Esophagus mucosa (tissue), 1 donor: ENCODE measurements at regions not wholly inside any gene's neighbourhood (a gene's known extent, or its start where the extent isn't known, plus 50 kb on each side); places are given as distances from the start of the nearest gene placed in this dataset.

Source experiments
- ATAC-seq: fragments of 200-7000 bp; cut with Tn5 transposase; one replicate; pipeline ENCODE4 v1.9.1; 2020
- donor health status: DM: yes; HTN: yes; CAD: no.

DNA sequence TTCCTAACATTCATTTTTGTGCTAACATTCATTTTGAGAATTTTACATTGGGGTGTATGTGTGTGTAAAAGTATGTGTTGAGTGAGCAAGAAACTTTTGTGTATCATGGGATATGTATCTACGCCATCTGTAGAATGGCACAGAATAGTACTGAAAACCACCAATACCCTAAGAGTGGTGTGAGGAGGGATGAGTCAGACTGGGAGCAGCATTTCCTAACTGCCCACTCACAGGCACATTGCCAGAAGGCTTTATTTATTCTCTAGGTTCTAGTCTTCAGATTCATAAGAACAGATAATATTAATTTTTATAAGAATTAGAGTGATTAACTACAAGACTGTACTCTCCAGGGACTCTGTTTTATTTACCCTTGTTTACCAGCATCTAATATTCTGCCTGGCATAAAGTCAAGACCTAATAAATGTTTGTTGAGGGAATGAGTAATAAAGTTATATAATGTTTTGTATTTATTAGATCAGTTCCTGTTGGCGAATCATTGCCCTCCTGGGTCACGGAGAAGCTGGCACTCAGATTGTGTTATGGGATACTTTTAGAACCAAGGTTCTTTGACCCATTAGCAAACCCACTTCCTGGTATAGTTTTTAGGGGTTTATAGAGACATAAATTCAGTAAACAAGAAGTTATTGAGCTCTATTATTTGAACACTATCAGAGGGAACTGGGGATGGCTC, 159.1 kb upstream of the PPP2R2B start:
- ATAC-seq, result no peak

DNA sequence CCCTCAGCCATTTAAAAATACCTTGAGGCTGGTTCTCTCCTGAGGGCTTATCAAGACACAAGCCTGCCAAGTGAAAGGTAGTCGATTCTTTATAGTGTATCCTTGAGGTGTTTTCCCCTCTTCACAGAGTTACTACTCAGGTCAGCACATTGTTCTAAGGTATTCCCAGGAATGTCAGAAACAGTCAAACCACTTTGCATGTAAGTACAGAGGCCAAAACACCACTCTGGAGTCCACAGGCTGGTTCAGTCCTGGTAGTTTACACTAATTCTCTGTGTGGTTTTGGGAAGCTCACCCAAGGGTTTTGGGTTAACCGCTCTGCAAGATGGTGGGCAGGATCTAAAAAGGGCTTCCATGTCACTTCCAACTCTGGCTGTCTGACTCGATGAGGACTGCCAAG, 162.3 kb upstream of the PPP2R2B start:
- ATAC-seq, result no peak

DNA sequence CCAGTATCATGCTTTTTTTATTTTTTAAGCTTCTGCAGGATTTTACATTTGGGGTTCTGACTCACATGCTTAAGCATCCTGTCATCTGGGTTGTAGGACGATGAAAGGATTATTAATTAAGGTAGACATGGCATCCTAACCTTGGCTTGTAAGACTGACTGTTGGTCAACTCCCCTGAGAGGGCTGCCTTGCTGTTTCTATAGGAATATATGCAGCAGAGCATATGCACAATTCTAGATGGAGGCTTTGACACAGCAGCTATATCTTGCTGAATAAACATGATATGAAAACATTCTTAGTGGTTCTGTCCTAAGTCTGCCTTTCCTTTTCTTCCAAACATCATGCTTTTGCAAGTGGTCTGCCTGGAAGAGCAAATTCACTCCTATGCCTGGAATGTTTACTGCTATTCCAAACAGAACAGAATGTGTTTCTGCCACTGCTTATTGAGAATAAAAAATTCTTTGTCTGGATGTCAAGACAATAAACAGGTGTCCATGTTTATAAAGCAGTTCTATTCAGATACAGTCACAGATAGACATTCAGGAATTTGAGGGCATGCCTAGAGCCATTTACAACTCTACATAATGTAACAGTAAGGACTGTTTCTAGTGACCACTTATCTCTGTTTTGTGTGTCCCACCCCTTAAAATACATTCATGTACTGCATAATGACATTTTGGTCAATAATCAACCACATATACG, 166.2 kb upstream of the PPP2R2B start:
- ATAC-seq, result no peak

DNA sequence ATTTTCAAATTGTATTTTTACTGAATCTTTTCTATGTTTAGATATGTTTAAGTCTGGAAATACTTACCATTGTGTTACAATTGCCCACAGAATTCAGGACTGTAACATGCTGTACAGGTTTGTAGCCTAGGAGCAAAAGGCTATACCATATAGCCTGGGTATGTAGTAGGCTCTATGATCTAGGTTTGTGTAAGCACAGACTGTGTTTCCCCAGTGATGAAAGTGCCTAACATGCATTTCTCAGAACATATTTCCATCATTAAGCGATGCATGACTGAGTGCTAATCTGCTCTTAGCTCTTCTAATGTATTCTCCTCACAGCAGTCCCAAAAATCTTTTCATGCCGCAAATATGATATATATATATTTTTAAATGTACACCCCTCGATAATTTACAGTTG, 166.7 kb upstream of the PPP2R2B start:
- ATAC-seq, result no peak

DNA sequence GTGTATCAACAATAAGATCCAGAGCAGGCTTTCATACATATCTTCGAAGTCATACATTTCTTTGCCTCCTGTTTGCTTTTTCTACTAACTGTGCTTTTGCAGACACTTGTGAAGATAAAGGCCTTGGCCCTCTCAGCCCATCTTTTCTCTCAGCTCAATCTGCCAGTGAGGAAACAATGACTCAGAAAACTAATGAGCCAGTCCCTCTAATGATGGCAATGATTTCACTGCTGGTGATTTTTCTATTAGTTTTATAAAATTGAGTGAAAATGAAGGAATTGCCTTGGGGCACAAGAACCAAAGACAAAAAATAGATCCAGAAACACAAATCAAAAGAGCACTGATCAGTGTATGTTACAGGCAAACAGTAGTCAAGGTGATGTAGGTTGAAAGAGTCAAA, 167.7 kb upstream of the PPP2R2B start:
- ATAC-seq, result no peak

DNA sequence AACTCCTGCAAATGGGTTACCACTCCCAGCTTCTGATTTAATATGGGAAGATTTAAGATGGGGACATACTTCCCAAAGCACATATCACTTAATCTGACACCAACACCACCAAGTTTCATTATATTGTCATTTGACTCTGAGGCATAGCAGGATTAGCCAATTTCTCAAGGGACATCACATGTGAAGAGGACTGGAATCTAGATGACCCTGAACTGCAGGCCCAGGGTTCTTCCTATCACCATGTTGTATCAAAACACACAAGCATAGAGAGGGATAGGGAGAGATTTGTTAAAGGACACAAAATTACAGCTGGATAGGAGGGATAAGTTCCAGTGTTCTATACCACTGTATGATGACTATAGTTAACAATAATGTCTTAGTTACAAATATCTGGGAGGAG, 168.3 kb upstream of the PPP2R2B start:
- ATAC-seq, result no peak

DNA sequence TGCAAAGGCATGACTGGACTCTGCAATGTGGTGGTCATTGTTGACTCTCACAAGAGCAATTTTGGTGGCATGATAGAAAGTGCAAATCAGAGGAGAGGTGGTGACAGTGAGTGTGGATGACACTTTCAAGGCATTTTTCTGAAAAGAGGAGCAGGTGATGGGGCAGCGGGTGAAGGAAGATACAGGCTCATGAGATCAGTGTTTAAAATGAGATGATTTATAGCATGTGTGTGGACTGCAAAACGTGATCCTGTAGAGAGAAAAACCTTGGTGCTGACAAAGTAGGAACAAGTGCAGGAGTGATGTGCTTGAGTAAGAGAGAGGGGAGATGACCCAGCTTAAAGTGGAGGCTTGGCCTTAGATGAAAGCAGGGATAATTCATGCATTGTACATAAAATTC, 171.2 kb upstream of the PPP2R2B start:
- no peak for ATAC-seq

DNA sequence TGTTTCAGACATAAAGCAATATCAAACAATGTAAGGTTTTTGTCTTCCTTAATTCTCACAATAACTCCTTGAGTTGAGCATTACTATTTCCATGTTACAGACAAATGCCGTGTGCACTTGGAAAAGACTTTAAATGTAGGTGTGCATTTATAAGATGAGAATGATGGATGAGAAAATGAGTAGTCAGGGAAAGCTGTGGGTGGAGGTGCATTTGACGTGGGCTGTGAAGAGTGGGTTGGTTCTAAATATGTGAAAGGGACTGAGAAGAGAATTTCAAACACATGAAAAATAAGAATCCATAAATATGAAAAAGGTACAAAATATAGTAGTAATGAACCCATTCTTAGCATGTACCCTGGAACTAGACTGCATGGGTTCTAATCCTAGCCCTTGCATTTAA, 171.6 kb upstream of the PPP2R2B start:
- no peak for ATAC-seq

DNA sequence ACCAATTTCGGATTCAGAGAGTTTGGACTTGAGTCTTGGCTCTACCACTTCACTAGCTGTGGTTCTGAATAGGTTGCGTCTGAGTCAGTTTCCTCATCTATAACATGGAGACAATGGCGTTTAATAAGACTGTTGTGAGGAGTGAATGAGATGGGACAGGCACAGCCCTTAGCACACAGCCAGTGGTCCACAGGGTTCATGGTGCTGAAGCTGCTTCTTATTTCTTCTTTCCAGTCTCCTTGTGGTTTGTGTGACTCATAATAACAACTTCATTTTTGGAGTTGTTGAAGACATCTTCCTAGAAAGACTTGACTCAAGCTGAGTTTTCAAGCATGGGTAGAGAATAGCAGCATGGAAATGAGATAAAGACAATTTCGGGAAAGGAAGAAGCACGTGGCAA, 172.6 kb upstream of the PPP2R2B start:
- no peak for ATAC-seq

DNA sequence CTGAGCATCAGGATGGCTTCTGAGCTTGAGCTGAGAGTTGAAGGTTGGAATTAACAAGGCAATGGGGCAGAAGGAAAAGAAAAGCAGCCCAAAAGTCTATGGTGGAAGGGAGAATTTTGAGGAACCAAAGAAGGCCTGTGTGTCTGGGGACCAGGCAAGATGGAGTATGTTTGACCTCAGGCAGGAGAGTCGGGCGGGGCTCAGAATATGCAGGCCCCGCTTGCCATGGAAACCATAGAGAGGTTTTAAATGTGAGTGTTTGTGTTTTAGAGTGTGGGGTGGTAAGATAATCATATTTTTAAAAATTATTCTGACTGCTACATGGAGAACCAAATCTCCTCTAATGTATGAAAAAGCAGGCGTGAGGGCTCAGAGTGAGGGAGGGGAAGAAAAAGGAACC, 174.0 kb upstream of the PPP2R2B start:
- no peak for ATAC-seq

DNA sequence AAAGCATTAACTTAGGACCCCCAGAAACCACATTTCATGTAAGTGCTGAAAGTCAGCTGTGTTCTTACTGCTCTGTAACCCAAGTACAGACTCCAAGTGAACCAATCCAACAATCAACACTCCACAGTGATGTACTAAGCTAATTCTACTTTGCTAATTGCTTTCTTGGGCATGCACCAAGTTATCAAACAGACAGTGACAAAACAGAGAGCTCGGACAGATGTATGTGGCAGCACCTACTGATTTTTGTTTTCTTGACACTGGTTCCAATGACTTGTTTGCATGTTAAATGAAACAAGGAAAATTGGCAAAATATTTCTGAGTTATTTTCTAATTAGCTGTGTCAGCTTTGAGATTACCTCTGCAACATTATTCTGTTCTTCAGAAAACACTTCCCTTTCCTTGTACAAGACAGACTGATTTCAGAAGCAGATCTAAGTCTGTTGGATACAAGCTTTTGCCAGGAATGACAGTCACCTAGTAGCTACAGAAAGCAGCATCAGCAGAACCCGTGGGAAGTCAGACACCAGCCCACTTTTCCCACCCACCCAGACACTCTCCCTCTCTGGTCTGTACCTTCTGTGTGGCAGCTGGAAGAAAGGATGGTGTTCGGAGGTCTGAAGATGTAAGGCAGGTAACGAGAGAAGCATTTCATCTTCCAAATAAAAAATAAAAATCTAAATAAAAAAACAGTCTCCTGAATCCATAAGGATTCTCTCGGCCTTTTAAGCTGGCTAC, 176.7 kb upstream of the PPP2R2B start:
- no peak for ATAC-seq

DNA sequence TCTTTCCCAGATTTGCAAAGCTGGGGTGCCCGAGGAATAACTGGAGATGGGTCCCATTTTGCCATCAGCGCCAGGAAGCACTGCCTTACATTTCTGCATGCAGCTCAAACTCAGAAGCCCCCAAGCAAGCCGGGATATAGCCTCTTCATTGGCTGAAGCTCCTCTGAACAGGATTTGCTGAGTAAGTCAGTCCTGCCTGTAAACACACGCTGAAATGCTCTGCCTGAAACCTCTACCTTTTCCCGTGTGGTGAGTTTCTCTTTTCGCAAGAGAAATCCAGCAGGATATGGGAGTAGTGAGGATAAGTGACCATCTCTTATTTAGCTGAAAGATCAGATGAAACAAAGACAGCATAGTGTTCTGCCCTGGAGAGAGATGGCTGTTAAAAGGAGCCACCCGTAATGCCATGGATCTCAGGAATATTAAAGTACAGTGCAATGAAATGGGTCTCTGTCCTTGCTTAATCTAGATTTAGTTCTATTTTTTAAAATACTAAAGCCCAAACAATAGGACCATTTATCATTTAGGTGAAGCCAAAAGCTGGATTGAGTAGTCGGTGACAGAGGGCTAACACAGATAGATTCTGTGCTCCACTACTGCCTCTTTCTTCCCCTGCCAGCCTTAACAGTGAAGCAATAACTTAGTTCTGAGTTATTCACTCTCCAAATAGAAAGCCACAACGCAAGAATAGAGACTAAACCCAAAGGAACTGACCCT, 177.5 kb upstream of the PPP2R2B start:
- no peak for ATAC-seq

DNA sequence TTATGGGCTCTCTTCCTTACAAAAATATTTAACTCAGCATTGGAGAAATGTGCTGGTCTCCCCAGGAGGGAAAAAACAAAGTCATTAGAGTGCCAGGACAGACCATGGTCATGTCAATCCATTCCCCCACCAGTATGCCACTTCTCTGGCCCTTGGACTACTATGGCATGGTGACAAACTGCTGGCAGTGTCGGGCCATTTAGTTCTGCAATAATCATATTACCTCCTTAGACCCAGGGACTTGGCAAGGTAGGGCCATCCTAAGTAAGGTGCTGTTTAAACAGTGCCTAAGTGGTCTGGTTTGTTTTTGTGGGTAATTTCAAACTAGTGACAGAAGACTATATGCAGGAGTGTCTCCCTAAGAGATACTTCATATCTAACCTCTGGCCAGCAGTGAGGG, 177.8 kb upstream of the STK32A start:
- no peak for ATAC-seq

DNA sequence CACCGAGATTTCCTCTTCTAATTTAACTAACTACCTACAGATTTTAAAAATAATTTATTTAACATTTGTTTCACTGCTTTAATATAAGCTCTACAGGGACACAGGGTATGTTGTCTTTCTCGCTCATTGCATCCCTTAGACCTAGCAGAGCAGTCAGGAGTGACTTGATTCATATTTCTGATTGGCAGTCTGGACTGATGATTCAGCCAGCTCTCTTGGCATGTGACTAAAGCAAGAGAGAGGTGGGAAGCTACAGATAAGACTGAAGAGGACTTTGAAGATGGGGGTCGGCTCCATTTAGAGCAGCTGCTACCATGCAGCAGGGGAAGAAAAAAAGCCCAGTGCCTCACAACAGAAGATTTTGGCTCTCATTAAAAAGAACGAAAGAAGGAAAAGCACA, 173.4 kb upstream of the STK32A start:
- ATAC-seq, result no peak

DNA sequence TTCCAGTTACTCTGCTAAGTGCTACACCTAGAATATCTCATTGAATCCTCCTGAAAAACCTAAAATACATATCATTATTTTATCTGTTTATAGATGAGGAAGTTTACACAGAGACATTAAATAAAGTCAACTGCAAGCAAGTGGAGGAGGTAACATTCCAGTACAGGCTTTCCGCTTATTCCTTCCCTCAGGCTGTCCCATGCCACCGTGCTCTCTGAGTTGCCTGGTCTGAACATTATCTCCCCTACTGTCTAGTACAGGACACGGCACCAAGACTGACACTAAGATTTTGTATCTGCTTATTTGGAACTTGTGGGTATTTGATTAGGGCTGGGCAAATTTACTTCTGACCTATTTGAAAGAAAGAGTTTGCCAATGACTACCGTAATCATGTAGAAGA, 172.4 kb upstream of the STK32A start:
- no peak for ATAC-seq

DNA sequence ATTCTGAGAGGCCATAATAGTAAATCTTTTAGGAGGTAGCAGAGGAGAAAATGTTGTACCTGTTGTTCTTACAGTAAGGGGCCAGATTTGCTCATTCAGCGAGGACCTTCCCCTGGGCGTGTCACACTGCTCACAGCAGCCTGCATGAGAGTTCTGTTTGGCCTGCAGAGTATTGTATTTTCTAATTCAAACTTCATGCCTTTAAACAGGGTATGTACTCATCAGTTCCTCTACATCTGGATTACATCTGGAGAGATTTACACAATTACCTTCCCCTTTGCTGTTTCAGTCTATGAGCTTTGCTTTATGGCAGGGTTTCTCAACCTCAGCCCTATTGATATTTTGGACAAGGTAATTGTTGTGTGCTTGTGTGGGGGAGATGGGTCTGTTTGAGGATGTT, 170.9 kb upstream of the STK32A start:
- ATAC-seq, result no peak

DNA sequence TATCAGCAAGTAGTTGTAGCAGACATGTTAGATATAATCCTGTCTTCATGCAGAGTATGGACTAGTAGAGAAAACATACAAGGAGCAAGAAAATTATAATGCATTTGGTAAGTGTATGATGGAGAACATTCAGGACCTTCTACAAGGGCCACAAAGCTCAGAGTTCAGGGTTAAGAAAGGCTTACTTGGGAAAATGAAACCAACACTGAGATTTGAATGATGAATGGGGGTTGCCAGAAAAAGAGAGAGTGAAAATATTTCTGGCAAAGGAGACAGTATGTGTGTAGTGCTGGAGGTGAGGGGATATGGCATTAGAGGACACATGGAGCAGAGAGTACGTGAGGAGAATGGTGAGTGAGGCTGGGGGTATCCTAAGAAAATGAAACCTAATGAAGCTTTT, 169.8 kb upstream of the STK32A start:
- ATAC-seq, result no peak

DNA sequence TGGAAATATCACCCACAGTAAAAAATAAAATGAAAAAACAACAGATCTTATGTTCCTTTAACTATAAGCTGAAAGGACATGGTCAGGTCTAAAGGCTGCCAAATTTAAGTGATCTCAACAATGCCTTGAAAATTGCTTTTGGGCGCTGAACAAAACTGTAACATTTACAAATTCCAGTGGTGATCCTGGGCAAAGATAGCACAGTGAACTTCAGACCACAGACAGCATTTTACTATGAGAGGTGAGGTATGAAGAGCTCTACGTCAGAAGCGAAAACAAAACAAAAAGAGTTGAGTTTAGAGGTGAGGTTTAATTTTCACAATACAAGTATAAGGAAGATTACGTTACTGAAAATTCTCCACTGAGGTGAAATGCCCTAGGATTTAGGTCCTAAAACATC, 165.8 kb upstream of the STK32A start:
- no peak for ATAC-seq

DNA sequence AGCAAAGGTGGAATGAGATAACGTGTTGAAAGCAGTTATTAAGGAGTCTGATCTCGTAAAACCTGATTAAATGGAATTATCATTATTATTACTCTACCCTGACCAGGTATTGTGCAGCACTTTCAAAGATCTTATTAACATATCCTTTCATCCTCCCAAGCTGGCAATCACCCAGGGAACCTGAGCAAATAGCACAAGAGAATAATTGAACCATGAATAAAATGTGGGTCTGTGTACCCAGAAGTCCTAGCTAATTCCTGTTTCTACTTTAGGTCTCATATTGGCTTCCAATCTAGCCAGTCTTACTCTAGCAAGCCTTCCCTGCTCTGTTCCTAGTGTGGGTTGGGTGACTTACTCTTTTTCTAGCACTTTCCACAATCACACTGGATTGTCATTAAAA, 162.2 kb upstream of the STK32A start:
- ATAC-seq, result no peak

DNA sequence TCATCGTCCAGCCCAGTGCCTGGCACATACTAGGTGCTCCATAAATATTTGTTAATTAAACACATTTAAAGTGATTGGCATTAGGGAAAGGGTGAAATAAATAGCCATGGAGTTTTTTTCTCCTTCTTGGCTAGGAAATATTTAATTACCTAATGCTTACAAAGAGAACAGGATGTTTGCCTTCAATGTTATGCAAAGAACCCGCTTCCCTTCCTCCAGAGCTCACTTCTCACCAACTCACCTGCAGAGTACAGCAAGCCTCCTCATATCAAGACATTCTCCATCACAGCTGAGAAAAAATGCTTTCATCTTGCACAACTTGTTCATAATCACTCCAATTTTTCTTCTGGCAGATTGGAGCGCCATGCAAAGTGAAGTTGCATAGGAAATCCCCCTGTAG, 161.7 kb upstream of the STK32A start:
- no peak for ATAC-seq

DNA sequence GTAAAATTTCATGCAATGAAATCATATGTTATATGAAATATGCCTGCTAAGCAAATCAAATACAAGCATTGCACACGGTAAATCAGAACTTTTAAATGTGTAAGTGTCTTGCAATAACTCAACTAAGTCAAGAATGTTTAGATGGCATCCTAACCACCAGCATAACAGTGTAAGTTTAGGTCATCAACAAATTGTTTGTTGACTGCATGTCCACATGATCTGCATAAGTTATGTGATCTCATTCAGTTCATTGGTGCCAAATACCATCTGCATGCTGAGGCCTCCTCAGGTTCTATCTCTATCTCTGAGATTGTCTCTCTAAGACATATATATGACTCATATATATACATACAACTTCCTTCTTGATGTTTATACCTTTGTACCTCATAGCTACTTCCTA, 159.6 kb upstream of the STK32A start:
- ATAC-seq, result no peak

DNA sequence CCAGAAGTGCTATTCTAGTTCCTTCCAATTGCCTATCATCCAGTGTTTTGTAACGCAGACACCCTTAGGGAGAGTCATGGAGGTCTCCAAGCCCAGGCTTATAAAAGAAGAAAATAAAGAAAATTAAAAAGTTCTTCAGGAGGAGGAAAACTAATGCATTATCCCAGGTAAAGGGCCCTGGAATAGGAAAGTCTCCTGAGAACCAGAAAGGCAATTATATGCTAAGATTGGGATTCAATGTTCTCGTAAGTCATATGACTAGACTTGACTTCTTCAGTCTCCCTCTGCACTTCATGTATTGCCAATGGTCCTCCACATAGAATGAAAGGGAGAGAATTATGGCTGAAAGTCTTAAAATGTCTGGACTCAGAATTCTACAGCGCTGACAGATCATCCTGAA, 154.4 kb upstream of the STK32A start:
- no peak for ATAC-seq

DNA sequence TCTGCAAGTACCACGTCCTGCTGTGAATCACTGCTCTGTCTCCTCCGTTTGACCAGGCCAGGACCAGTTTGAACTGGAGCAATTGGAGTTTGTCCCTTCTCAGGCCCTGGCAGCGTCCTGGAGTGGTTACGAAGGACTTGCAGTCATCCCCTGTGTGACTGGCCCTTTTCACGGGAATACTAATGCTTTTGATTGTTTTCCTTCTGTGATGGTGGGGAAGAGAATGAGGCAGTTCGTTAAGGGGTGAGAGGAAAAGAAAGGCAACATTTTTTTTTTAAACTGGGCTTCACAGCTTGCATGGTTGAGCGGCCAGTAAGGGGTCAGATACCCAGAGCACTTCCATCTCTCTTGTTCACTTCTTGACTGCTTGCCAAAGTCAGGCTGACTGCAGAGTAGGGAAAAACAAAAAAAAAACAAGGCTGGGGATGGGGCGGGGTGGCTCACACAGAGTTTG, 153.5 kb upstream of the STK32A start:
- no peak for ATAC-seq
